ENCODE measurements at regions not wholly inside any gene's neighbourhood (a gene's known extent, or its start where the extent isn't known, plus 50 kb on each side); places are given as distances from the start of the nearest gene placed in this dataset.
"Not testable (repeated sequence)": the region's sequence is repeated elsewhere in the genome, so short reads cannot be mapped to it uniquely, and the experiment has no call there.

DNA sequence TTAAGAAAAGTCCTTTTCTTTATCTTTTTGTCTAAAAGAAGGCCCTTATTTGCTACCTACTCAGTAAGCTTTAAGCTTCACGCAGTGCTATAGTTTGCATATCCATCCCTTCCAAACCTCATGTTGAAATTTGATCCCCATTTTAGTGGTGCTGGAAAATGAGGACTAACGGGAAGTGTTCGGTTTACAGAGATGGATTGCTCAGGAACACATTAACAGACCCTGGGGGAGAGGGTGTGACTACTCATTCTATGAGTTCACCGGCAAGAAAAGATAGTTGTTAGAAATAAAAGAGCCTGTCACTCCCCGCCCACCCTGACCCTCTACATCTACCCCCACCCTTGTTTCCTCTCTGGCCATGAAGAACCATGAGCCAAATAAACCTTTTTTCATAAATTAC, 546.2 kb downstream of the MEI4 start:
- TF ChIP-seq, protein P1, sequence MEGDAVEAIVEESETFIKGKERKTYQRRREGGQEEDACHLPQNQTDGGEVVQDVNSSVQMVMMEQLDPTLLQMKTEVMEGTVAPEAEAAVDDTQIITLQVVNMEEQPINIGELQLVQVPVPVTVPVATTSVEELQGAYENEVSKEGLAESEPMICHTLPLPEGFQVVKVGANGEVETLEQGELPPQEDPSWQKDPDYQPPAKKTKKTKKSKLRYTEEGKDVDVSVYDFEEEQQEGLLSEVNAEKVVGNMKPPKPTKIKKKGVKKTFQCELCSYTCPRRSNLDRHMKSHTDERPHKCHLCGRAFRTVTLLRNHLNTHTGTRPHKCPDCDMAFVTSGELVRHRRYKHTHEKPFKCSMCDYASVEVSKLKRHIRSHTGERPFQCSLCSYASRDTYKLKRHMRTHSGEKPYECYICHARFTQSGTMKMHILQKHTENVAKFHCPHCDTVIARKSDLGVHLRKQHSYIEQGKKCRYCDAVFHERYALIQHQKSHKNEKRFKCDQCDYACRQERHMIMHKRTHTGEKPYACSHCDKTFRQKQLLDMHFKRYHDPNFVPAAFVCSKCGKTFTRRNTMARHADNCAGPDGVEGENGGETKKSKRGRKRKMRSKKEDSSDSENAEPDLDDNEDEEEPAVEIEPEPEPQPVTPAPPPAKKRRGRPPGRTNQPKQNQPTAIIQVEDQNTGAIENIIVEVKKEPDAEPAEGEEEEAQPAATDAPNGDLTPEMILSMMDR (conservative IDR thresholded peaks at IDR 0.05): no peak
- H3K27ac ChIP-seq: no peak overlapping the region

DNA sequence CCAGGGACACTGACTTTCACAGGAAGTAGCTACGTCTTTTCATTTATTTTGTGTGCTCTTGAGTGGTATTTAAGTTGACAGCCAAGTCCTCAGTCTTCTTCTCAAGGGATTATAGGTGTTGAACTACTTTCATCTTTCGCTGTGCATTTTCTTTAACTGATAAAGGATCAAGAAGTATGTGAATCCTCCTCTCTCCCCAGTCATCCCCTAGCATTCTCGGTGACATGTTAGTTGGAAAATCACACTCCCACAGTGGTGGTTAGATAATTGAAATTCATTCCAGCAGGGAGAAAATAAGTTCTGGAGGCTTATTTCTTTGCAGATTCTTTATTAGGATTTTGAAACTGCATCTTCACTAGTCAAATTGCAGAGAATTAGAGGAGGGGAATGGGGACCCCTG, 569.4 kb downstream of the MEI4 start:
- TF ChIP-seq, protein P1 (conservative IDR thresholded peaks at IDR 0.05): no peak
- H3K27ac ChIP-seq: no peak overlapping the region

DNA sequence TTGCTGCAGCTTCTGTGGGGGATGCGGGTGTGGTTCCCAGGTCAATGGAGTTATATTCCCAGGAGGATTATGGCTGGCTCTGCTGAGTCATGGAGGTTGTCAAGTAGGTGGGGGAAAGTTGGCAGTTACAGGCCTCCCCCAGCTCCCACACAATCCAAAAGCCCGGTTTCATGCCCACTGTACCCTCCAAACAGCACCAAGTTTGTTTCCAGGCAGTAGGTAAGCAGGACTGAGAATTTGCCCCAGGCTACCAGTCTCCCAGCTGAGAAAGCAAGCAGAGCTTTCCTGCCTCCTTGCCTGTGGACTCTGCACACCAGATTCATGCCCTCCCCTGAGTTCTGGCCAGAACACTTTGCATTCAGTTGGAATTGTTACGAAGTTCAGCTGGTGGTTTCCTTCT, 578.2 kb downstream of the MEI4 start:
- TF ChIP-seq, protein P1 (conservative IDR thresholded peaks at IDR 0.05): no peak
- no peak overlapping the region for H3K27ac ChIP-seq

DNA sequence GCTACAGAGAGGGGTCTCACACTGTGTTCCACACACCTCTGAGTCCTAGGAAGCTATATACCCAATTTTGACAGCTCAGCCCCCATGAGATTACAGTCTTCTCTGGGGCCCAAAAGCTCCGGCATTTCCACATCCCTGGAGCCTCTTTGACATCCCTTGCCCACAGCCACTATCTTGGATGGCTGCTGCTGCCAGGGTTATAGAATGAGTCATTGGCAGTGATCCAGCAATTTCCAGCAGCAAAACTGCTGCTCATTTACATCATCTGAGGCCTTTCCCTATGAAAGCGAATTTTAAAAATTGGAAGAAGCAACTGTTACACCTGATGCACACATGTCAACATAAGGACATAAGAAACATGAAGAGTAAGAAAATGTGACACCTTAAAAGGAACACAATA, 590.7 kb downstream of the MEI4 start:
- no peak overlapping the region for H3K27ac ChIP-seq
- TF ChIP-seq, protein P1 (conservative IDR thresholded peaks at IDR 0.05): no peak

DNA sequence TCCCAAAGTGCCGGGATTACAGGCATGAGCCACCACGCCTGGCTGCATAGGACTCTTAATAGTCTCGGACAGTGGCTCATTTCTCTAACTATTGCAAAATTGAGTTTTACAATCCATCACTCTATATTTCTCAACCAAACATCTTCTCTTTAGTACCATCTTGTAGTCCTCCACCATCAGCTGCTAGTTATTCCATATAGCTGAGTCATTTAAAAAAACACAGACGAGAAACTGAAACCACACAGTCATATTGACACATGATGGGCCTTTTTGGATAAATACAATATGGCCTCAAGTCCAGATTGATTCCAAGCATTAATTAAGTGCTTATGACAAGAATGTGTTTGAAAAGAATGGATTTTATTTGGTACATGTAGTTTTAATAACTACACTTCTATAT, 599.1 kb downstream of the MEI4 start:
- H3K27ac ChIP-seq: no peak overlapping the region
- TF ChIP-seq, protein P1 (conservative IDR thresholded peaks at IDR 0.05): no peak

DNA sequence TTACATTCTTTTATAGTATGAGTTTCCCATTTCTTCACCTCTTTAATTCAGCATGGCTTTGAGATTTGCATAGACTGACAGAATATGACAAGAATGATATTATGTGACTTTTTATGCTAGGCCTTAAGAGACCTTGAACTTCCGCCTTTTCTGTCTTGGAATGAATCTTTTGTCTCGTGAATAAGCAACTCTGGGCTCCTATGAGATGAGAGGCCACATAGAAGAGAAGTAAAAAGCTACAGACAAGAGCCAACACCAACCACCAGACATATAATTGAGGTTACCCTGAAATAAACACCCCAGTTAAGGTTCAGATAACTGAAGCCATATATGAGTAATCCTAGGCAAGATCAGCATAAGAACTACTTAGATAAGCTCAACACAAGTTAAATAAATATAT, 600.8 kb downstream of the MEI4 start:
- TF ChIP-seq, protein P1 (conservative IDR thresholded peaks at IDR 0.05): no peak
- H3K27ac ChIP-seq: no peak overlapping the region

DNA sequence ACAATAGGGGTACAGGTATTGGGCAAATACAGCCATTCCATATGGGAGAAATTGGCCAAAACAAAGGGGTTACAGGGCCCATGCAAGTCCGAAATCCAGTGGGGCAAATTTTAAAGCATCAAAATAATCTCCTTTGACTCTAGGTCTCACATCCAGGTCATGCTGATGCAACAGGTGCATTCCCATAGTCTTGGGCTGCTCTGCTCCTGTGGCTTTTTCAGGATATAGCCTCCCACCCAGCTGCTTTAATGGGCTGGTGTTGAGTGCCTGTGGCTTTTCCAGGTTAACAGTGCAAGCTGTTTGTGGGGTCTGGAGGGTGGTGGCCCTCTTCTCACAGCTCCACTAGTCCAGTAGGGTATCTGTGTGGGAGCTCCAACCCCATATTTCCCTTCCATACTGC, 607.1 kb downstream of the MEI4 start:
- no peak overlapping the region for H3K27ac ChIP-seq
- TF ChIP-seq, protein P1 (conservative IDR thresholded peaks at IDR 0.05): no peak

DNA sequence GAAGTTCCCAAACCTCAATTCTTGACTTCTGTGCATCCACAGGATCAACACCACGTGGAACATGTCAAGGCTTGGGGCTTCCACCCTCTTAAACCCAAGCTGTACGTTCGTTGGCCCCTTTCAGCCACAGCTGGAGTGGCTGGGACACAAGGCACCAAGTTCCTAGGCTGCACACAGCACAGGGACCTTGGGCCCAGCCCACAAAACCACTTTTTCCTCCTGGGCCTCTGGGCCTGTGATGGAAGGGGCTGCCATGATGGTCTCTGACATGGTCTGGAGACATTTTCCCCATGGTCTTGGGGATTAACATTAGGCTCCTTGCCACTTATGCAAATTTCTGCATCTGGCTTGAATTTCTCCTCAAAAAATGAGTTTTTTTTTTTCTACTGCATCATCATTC, 606.9 kb upstream of the IRAK1BP1 start:
- H3K27ac ChIP-seq: not testable (repeated sequence)
